ENCODE measurements at regions not wholly inside any gene's neighbourhood (a gene's known extent, or its start where the extent isn't known, plus 50 kb on each side); places are given as distances from the start of the nearest gene placed in this dataset.

DNA sequence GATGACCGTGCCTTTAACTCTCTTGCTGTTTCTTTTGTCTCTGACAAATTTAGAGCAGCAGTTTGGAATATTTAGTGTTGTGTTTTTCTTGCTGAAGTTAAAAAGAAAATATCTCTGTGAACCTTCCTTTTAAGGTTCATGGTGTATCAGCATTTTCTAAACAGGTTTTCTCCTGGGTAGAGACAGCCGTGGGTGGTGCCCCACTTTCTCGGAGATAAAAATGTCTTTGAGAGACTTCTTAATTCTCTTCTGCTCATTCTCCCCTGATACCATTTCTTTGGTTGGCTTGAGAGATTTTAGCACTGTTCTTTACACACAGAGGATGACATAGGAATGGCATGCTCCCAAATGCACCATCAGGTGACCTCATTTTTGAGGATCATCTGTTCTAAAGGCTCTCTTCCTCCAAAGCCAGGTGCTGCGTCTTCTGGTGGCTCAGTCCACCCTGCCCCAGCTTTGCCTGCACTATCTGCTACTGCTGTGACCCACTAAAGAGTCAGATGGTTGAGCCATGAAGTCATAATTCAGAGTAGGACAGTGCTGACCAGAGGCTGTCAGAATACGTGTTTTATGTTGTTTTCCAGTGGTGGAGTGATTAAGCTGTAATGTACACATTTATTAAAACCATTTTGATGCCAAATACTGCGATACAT, 90.3 kb upstream of the SLC10A2 start:
- intact Hi-C loops (cut with micrococcal nuclease): no loop called here

DNA sequence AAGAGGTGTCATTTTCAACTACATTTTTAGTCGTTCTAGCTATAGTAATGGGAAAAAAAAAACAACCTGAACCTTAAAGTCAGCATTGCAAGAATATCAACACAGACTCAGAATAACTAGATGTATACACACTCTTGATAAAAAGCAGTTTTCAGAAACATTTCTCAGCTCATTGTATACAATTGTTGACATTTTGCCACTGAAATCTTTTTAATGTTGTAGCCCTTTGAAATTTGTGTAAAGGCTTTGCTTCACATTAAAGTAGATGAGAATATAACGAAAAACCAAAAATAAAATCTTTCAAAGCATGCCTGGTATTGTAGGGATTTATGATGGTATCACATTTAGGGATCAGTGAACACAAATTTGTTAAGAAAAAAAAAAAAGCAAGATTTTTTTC, 87.2 kb upstream of the SLC10A2 start:
- intact Hi-C loops (cut with micrococcal nuclease): no loop called here

DNA sequence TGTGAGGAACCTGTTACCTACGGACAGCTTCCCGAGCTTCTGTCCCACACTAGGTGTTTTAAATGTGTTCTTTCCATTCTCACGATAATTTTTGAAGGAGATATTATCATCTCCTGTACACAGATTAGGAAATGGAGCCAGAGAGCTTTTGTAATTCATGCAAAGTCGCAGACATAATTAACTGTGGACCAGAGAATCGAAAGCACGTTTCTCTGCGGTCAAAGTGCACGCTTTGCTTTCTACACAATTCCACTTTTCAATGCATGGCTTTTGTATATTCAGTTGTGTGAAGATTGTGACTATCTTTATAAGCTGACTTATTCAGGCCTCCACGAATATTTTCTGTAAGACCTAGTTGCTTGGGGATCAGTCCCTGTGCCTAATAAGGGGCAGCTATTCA, 81.7 kb upstream of the SLC10A2 start:
- intact Hi-C loops (cut with micrococcal nuclease): no loop called here

DNA sequence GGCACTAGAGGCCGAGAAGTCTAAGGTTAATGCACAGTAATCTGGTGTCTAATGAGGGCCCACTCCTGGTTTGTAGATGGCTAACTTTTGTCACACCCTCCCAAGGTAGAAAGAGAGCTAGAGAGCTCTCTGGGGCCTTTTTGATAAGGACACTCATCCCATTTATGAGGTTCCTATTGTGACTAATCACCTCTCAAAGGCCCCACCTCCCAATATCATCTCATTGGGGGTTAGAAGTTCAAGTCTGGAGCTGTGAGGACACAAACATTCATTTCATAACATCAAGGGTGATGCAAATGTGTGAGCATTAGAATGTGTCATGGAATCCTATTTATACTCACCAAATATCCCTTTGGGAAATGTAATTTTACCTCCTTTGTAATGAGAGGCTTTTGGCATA, 79.2 kb upstream of the SLC10A2 start:
- intact Hi-C loops (cut with micrococcal nuclease): no loop called here

DNA sequence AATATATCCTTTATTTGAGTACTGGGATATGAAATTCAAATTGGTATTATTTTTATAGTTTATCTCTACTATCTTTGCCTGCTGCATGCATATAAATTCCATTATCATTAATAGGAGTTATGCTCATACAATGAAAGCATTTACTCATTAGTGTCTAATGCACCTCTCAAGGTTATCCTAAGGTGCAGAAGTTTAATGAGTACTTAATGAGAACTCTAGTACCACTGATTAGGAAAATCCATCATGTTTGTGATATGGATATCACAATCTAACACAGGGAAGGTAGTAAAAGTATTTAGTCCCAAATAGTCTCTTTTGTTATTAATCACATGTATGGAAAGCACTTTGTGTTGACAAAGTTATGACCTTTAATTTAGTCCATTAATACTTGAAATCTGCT, 77.2 kb upstream of the SLC10A2 start:
- intact Hi-C loops (cut with micrococcal nuclease): no loop called here

DNA sequence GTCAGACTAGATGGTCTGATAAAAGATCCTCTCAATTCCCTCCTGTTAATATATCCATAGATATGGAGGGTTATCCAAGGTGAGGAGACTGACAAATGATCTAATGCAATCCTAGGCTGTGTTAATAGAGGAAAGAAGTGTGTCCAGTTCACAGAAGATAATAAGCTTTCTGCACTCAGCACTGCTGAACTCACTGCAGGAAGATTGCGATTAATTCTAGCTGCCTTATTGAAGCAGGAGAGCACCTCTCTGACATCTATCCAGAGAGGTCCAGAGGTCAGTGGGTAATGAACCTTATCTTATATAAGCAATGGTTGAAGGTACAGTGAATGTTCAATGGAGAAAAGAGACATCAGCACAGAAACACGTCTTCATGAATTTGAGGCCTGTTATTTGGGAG, 75.9 kb upstream of the SLC10A2 start:
- intact Hi-C loops (cut with micrococcal nuclease): no loop called here

DNA sequence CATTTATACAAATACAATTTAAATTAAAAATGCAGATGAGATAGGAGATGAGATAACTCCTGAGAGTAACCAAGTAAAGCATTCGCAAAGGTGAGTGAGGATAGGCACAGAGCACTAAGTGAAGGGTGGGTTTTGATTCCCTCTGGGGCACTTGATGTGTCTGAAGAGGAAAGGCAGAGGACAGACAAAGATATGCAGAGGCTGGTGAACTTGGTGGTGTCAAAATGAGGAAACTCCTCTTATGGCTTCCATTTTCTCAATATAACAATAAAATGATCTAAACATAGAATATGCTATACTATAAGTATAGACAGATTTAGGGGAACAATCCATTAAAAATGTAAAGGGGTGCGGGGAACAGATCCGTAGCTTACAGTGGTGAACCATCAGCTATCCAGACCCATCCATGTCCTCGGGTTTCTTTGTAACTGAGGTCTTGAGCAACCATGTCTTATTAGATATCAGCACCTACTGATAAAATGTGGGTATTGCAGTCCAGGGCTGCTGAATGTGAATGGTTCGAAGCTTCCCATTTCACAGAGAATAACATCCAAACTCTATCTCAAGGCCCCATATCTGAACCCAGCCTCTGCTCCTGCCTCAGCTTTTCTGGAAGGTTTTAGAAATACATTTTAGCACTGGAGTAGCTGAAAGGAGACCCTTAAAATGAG, 73.9 kb upstream of the SLC10A2 start:
- intact Hi-C loops (cut with micrococcal nuclease): no loop called here

DNA sequence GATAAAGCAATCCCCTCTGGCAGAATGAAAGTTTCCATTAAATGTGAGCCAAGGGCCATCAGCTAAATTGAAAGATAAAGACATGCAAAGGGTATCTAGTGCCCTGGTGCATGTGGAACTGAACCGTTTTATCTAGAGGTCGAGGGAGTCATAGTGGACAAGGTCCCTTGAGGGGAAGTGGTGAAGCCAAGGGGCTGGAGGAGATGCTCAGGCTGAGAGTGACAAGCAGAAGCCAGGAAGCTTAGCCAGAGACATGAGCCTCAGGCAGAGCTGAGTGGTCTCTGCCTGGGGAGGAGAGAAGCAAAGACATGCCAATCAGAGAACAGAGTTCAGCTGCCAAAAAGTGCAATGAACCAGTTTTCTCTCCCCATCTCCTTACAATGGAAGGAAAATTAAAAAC, 68.1 kb upstream of the SLC10A2 start:
- intact Hi-C loops (cut with micrococcal nuclease): no loop called here

DNA sequence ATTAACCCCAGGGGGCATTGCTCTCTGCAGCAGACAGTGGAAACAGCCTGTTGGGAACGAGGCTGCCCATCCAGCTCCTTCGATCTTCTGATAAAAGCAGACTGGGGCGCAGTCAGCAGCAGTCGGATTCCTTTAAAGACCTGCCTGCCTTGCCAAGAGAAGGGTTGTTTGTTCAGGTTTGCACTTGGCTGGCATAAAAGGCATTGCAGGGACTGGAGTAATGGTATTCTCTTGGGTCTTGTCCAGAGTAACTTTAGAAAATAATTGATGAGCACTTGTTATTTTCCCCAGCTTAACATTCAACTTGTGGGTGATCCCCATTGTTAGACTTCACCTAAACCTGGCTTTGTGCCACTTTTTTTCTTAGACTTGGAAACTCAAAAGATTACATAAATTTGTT, 67.3 kb upstream of the SLC10A2 start:
- intact Hi-C loops (cut with micrococcal nuclease): no loop called here

DNA sequence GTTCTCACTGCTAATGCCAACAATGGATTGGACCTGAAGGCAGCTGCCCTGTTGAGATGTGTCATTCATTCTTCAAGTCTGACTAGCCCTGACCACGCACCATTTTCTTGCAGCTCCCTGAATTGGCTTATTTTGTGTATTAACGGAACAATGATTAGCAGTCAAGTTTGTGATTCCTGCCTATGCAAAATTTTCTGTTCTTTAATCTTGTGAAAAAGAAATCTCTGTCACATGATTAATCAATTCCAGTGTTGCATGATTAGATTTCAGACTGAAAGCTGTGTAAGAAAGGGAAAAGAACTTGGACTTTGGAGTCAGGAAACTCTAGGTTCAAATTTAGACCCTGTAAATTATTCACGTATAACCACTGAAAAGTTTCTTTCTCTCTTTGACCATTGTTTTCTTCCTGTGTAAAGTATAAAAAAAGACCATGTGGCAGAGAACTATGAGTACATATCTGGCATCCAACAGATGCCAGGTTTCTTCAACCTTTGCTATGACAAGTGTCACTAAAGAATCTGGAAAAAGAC, 64.5 kb upstream of the SLC10A2 start:
- intact Hi-C loops (cut with micrococcal nuclease): no loop called here

DNA sequence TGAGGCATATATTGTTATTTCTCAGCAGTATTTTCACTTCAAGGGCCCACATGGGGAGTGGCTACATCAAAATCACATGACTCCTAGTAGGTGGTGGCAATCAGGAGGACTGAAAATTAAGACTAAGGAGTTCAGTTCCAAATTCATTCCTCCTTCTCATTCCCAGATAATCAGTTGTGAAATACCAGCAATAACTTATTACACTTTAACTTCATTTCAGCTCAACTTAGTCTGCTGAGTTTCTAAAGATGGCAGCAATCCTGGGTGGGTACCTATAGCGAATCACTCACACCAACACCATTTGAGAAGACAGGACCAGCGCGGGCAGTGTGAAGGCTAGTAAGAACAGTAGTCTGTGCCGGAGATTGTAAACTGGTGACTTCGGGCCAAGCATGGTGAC, 63.9 kb upstream of the SLC10A2 start:
- intact Hi-C loops (cut with micrococcal nuclease): no loop called here

Measured in T-helper 1 cell treated with Interleukin-12 subunit alpha and Interleukin-12 subunit beta and Interleukin-4 antibody, amounts not matched to agents 30 ng/mL and 1 ng/mL, for 36 hours (primary cell).